Renal pelvis (tissue), 1 donor: ENCODE measurements at regions not wholly inside any gene's neighbourhood (a gene's known extent, or its start where the extent isn't known, plus 50 kb on each side); places are given as distances from the start of the nearest gene placed in this dataset.
"Not testable (repeated sequence)": the region's sequence is repeated elsewhere in the genome, so short reads cannot be mapped to it uniquely, and the experiment has no call there.

ENCODE experiments used
- DNase-seq: peaks from one replicate; pipeline ENCODE4 v3.0.0-alpha.2; 2013

DNA sequence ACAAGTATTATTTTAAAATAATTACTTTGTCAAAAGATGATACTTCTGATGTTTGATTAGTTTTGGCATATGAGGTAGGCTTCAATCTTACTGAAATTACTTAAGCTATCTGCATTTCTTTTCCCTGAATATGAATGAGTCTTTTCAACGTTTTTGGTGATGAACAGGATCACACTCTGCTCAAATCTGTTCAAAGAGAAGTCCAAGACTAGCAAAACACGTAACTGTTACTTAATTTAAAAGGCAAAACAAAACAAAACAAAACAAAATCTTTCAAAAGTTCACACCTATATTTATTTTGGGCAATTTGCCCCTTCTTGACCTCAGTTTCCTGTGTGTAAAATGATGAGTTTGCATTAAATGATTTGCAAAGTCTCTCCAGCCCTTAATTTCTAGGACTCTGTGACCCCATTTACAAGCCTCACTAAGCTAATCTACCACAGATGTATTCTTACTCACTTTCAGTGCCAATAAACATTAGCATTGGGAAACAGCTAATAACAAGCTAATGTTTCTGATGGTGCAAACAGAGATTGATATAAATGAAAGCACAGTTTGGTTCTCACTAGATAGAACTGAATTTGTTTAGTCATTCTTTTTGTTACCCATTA is 865.4 kb downstream of the LTN1 start:
- no peak for DNase-seq

DNA sequence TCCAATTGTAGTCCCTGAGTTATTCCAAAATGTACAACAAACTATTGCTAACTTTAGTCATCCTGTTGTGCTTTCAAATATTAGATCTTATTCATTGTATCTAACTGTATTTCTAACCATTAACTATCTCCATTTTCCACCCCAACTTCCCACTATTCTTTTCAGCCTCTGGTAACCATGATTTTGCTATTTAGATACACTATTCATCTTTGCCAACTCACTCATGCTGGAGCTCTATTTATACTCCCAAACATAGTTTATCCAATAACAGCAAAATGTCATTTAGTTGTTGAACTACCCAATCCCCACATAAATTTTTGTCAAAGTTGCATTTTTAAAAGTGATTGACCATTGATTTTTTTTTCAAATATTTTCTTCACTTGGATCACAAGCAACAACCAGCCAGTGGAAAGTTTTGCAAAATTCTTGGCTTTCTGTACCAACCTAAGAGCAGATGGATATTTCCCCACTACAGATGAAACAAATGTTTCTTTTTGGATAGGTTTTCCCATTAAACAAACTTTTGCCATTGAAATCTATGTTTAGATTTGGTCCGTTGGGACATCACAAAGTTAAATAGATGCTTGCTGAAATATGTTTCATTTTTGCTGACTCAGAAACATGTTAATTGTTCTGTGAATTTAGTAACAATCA is 866.0 kb downstream of the LTN1 start:
- DNase-seq, result no peak

DNA sequence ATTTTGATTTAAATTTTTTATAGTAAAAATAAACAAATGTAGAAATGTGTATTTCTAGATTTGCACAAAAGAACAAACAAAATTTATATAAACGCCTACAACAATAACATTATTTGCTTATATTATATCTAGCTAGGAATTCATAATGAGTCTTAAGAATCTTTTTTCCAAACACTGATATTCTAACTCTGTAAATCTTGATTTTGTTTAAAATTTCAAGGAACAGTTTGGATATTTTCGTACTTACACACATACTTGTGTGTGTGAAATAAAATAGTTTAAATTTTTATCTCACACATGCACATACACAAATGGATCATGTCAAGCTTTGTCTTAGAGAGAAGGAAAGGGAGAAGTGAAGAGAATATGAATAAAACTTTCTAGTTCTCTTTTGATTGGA is 868.1 kb downstream of the LTN1 start:
- DNase-seq, result no peak

DNA sequence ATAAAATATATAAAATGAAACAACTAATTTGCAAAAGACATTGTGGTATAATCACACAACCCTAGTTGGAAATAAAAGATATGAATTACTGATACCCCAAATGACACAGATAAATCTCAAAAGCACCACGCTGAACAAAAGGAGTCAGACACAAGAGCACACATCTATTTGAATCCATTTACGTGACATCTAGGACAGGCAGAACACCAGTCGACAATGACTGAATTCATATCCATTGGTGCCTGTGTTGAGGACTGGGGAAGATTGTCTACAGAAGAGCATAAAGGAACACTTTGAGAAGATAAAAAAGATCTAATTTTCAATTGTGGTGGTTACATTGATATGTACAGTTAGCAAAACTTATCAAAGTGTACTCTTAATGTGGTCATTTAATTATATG is 874.1 kb downstream of the LTN1 start:
- DNase-seq, result no peak

DNA sequence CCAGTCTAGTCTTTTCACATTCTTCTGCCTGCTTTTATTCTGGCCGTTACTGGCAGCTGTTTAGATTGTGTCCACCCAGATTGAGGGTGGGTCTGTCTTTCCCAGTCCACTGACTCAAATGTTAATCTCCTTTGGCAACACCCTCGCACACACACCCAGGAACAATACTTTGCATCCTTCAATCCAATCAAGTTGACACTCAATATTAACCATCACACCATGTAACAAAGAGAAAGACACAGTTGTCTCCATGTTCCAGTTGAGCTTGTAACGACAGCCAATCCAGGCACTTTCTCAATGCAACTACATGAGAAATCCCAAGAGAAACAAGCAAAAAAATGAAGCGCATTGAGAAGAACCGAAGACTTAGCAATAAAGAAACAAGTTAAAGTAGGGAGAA is 877.7 kb downstream of the LTN1 start:
- not testable (repeated sequence) for DNase-seq

DNA sequence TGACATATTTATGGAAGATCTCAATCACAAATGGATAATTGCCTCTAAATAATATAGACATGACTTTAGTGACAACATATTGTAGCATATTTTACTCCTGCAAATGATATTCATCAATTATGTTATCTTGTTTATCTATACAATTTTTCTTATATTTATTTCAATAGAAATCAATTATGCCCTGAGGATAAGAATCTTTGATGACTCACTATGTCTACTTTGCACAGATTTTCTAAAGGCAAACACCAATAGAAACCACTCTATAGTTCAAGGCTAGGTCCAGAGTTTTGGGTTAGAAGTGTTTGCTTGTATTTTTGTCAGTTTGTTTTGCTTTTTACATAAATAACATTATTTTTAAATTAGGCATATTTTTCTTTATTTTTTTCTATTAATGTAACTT is 879.0 kb downstream of the LTN1 start:
- DNase-seq, result no peak

DNA sequence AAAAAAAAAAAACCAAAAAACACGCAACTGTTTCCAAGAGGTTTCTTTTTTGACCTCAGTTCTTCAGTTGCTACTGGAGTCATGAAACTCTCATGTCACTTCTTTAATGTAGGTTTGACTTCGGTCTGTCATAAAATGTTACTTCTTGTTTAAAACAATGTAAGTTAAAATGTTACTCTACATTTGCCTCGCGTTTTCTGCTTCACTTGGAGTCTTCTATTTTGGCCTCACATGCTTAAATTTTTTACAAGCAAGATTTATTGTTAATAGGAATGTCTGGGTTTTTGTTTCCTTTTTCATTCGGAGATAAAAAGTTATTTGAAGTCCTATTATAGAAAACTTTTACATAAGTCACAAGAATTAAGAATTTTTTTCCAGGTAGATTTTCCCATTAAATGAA is 880.2 kb downstream of the LTN1 start:
- DNase-seq, result peak; percentile 11

DNA sequence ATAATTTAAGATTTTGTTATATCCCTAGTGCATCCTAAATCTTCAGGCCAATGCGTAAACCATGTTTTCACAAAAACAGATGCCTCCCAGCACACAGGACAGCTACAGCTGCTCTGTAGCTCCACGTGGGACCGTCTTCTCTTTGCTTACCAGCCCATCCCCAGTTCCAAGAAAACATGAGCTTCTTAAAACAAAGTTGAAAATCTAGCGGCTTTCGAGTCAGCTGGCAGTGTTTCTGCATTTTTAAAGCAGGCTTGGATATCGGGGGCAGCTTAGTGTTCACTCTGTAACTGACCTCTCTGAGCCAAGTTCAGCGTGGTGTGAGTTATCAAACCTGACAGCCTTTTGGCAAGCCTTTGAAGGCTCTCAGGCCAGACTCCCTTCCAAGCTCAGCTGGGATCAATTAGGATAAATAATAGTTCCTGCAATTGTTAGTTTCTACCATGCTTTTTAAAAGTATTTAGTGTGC is 881.5 kb downstream of the LTN1 start:
- DNase-seq, result peak; percentile 90

DNA sequence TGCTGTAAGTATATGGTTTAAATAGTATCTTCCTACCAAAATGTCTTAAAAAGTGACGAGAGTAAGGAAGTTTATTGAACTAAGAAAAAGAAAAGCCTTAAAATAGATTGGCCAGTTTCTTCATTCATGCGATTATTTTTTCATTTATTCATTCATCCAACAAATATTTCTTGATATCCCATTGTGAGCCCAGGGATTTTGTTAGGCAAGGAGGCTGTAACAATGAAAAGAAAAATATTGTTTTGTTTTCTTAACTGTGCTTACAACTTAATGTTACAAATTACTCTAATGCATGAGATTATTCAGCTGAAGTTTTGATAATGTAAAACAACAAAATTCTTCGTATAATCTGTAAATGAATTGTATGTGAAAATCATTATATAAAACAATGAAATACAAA is 882.0 kb downstream of the LTN1 start:
- no peak for DNase-seq

DNA sequence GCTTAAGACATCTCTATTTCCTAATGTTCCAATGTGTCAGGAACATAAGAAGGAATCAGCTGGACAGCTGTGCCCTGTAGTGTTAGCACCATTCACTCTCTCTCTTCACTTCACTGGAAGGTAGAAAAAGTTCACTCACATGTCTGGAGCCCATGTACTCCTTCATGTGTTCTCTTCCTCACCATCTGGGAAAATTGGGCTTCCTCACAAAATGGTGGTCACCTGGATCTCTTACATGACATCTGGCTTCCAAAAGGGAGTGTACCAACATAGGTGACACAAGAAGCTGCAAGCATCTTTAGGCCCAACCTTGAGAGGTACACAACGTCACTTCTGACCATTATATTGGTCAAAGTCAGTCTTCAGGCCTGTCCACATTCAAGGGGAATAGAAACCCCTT is 882.6 kb downstream of the LTN1 start:
- no peak for DNase-seq

DNA sequence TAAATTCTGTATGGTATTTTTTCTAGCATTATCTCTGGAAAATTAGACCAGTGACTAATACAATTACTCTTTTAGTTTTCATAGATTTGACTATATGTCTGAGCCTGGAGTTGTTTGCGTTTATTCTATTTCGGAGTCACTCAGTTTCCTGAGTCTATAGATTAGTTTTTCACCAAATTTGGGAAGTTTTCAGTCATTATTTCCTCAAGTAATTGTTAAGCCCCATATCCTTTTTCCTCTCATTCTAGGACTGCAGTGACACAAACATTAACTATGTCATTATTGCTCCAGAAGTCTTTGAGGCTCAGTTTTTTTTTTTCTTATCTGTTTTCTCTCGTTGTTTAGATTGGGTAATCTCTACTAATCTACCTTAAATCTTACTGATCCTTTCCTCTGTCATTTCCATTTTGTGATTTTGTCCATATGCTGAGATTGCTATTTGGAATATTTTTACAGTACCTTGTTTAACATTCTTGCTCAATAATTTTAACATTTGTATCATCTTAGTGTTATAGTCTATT is 886.2 kb downstream of the LTN1 start:
- DNase-seq, result no peak

DNA sequence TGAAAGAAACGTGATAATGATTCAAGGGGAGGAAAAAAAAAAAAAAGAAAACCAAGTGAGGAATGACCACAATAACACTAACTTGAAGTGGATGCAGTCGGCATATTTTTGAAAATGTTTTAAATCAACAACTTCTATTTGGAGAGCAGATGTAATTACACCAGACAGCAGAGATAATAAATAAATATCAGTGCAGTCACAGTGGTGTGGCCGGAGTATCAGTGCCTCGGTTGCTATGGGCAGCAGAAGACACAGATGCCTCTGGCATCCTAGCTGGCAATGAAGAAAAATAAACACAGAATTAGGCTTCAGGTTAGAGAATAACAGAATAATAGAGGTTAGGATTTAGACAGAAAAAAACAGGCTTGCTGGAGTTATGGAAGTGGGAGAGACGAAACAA is 888.3 kb downstream of the LTN1 start:
- DNase-seq, result no peak

DNA sequence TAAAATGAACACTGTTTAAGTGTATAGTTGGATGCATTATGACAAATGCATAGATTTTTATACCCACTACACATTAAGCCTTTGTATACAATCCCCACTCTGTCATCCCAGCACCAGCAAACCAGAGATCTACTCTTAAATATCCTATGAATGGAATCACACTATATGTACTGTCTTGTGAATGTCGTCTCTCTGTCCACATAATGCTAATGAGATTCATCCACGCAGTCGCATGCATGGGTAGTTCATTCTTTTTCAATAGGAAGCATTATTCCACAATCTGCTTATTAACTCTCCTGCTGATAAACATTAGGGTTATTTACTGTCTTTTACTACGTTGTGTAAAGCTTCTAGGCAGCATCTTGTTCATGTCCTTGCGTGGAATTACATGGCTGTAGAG is 892.3 kb downstream of the LTN1 start:
- no peak for DNase-seq

DNA sequence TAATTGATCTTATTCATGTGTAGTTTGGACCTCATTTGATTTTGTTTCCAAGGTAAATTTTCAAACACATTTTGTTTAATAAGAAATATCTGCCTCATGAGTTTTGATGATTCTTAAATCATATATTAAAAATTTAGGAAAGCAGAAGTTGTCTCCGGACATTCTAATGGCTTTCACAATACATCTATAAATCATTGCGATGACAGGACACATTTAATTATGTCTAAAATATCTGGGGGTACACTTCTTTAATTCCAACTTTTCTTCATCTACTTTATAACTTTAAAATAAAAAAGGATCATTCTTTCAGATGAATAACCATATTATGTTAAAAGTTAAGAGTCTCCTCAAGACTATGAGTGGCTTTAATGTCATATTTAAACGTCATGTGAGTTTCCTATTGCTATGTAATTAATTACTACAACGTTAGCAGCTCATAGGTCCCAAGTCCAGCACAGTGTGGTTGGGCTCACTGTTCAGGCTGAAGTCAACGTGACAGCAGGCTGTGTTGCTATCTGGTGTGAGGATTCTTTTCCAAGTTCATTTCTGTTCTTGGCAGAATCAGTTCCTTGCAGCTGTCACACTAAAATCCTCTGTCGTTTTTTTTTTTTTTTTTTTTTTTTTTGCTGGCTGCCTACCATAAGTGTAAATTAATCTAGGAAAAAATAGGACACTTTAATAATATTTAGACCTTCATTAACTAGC is 893.5 kb downstream of the LTN1 start:
- peak; percentile 54 for DNase-seq

DNA sequence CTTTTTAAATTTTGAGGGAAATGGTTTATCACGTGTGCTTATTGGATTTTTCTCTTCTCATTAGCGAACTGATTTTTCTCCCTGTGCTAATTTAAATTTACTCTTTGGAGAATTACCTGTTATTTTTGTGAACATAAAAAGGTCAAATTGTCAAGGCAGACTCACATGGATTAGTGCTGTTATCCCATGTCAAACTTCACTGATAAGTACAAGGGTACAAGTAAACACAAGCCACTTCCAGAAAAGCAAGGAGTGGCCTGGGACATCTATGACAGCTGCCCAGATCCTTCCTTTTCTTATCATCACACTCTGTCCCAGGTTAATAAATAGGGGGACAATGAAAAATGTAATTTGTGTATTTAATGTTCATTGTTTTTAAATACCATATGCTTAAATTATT is 901.2 kb downstream of the LTN1 start:
- no peak for DNase-seq

DNA sequence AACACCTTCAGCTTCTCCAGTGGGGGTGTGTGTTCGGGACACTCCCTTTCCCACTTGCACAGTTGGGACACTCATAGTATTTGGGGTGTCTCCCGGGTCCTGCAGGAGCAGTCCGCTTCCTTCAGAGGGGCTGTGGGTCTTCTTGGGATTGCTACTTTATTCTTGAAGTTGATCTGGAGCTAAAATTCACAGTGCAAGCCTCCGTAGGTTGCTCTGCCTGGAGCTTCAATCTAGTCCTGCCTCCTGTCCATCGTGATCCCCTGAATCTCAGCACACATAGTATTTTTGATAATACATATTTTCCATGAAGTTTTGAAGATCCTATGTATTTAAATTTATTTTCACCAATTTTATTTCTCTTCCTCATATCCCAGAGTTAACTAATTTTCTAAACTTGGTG is 902.1 kb downstream of the LTN1 start:
- no peak for DNase-seq

DNA sequence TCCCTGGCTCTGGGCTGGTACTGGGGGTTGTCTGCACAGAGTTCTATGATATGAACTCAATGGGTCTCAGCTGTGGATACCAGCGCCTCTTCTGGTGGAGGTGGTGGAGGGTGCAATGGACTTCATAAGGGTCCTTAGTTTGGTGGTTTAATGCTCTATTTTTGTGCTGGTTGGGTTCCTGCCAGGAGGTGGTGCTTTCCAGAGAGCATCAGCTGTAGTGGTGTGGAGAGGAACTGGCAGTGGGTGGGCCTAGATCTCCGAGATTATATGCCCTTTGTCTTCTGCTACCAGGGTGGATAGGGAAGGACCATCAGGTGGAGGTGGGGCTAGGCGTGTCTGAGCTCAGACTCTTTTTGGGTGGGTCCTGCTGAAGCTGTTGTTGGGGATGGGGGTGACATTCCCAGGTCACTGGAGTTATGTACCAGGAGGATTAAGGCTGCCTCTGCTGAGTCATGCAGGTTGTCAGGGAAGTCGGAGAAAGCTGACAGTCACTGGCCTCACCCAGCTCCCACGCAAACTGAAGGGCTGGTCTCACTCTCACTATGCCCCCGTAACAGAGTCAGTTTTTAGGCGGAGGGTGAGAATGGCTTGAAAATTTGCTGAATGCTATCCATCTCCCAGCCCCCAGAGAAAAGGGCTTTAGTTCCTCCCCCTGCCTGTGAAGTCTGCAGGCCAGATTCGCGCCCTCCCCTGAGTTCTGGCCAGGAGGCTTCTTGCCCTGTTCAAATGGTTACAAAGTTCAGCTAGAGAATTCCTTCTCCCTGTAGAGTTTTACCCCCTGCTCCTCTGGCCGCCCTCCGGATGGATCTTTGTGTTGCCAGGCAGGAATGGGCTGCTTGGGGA is 902.9 kb downstream of the LTN1 start:
- DNase-seq, result no peak

DNA sequence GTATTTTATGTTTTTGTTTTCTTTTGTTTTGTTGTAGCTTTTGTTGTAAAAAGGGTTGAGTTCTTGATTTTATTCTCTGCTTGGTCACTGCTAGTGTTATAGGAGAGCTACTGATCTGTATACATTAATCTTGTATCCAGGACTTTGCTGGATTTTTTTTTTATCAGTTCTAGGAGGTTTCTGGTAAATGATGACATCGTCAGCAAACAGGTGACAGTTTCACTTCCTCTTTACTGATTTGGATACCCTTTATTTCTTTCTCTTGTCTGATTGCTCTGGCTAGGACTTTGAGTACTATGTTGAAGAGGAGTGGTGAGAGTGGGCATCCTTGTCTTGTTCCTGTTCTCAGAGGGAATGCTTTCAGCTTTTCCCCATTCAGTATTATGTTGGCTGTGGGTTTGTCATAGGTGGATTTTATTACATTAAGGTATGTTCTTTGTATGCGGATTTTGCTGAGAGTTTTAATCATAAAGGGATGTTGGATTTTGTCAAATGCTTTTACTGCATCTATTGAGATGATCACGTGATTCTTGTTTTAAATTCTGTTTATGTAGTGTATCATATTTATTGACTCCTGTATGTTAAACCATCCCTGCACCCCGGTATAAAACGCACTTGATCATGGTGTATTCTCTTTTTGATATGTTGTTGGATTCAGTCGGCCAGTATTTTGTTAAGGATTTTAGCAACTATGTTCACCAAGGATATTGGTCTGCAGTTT is 905.7 kb downstream of the LTN1 start:
- no peak for DNase-seq

DNA sequence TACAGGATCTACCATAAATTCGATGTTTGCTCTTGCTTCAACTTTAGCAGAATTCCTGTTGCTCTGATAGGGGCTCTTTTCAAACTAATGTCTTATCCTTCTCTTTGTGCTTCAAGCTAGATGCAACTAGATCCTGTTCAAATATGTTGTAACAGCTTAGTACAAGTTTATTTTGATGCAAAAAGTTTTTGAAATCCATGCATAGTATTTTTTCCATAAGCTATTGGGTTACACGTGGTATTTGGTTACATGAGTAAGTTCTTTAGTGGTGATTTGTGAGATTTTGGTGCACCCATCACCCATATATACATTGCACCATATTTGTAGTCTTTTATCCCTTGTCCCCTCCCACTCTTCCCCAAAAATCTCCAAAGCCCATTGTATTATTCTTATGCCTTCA is 907.7 kb downstream of the LTN1 start:
- DNase-seq, result no peak

DNA sequence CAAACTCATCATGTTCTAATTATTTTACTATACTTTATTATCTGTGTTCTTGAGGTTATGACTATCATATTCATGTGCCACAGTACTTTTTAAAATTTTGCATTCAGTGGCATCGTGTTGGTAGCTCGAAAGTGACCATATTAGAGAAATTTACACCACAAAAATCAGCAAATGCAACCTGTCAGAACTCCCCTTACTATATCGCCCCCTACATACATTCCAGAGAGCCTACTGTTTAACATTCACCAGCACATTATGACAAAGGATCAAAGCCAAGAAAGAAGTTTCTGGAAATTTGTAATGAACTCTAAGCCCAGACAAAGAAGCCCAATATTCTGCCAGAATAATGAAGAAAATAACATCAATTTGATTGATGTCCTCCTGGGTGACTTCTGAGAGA is 909.3 kb downstream of the LTN1 start:
- DNase-seq, result no peak

DNA sequence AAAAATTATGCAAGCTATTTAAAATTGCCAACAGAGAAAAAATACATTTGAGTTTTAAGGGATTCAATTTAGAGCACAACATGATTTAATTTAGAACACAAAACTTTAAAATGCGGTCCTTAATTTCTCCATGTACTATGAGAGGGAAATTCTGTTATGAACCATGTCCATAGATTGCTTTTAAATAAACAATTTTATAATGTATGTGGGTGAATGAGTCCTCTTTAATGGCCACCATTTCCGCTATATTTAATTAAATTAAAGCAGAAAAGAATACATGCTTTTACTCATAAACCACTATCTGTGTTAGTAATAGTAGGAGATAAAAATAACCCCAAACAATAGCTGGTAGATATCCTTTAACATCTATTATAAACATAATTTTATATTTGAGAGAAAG is 914.6 kb downstream of the LTN1 start:
- DNase-seq, result no peak

DNA sequence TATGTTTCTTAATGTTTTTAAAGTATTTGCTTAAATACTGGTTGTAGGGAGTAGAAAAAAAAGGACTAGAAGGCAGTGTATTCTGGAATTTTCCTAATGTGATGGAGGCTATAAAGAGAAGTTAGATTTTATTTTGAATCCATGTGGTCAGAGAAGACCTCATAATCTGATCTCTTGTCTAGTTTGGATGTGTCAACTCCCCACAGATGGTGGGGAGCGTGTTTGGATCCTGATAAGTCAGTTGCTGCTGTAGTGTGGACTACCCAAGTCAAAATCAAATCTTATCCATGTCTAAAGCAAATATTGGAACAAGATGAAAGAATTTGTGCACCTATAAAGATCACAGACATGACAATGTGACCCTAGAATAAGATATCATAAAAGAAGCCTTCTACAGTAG is 918.0 kb downstream of the LTN1 start:
- no peak for DNase-seq
